Neural progenitor cell (in vitro differentiated cells): ENCODE measurements at regions not wholly inside any gene's neighbourhood (a gene's known extent, or its start where the extent isn't known, plus 50 kb on each side); places are given as distances from the start of the nearest gene placed in this dataset.
"Not testable (repeated sequence)": the region's sequence is repeated elsewhere in the genome, so short reads cannot be mapped to it uniquely, and the experiment has no call there.

ENCODE experiments used
- DNase-seq: peaks from one replicate; pipeline ENCODE4 v3.0.0-alpha.2; 2016; ENCODE audit warnings: low spot score
- H2AFZ ChIP-seq: fragments of 200-600 bp; sonication (generic); replicated peaks from 2 replicates; pipeline ENCODE4 v1.6.1; 2016; ENCODE audit warnings: antibody characterized with exemption
- H3F3A ChIP-seq: fragments of 200-600 bp; sonication (generic); 2 replicates; pipeline ENCODE4 v1.6.1; 2016; ENCODE audit warnings: antibody characterized with exemption, low read depth
- H3K27ac ChIP-seq: fragments of 200-600 bp; sonication (generic); 2 replicates; pipeline ENCODE4 v1.5.1; 2016; ENCODE audit warnings: mild to moderate bottlenecking
- H3K27me3 ChIP-seq: fragments of 200-600 bp; sonication (generic); 2 replicates; pipeline ENCODE4 v1.6.1; 2016; ENCODE audit warnings: mild to moderate bottlenecking, moderate library complexity
- H3K36me3 ChIP-seq: fragments of 200-600 bp; sonication (generic); 2 replicates; pipeline ENCODE4 v1.5.1; 2016
- H3K4me1 ChIP-seq: fragments of 200-600 bp; sonication (generic); 2 replicates; pipeline ENCODE4 v1.6.1; 2016; ENCODE audit warnings: mixed run types
- H3K4me2 ChIP-seq: fragments of 200-600 bp; sonication (generic); 2 replicates; pipeline ENCODE4 v1.6.1; 2016
- H3K4me3 ChIP-seq: fragments of 200-600 bp; sonication (generic); 2 replicates; pipeline ENCODE4 v1.5.1; 2016
- H3K79me2 ChIP-seq: fragments of 200-600 bp; sonication (generic); 2 replicates; pipeline ENCODE4 v1.6.1; 2016; ENCODE audit warnings: low read depth
- H3K9ac ChIP-seq: fragments of 200-600 bp; sonication (generic); 2 replicates; pipeline ENCODE4 v1.6.1; 2016
- H3K9me3 ChIP-seq: fragments of 200-600 bp; sonication (generic); 2 replicates; pipeline ENCODE4 v1.5.1; 2016; ENCODE audit warnings: low read depth
- H4K20me1 ChIP-seq: fragments of 200-600 bp; sonication (generic); 2 replicates; pipeline ENCODE4 v1.6.1; 2016; ENCODE audit warnings: low read depth
- H3K27ac Mint-ChIP-seq: 3 replicates; pipeline ENCODE4 v1.8.0; 2021; ENCODE audit warnings: mixed read lengths
- H3K27me3 Mint-ChIP-seq: 2 replicates; pipeline ENCODE4 v1.8.0; 2022; ENCODE audit warnings: low read depth, mild to moderate bottlenecking, inconsistent platforms, moderate library complexity, mixed read lengths; ENCODE audit not compliant: insufficient read depth
- H3K36me3 Mint-ChIP-seq: 3 replicates; pipeline ENCODE4 v1.8.0; 2021; ENCODE audit warnings: mixed read lengths
- H3K4me1 Mint-ChIP-seq: 3 replicates; pipeline ENCODE4 v1.8.0; 2021; ENCODE audit warnings: mixed read lengths
- H3K4me3 Mint-ChIP-seq: 3 replicates; pipeline ENCODE4 v1.8.0; 2021; ENCODE audit warnings: mild to moderate bottlenecking, moderate library complexity, mixed read lengths
- H3K9me3 Mint-ChIP-seq: 3 replicates; pipeline ENCODE4 v1.8.0; 2020; ENCODE audit warnings: mixed read lengths
- EZH2 ChIP-seq: fragments of 200-600 bp; sonication (generic); IDR thresholded peaks from 2 replicates; pipeline ENCODE4 v1.6.1; 2017; ENCODE audit warnings: antibody characterized with exemption, mild to moderate bottlenecking, moderate library complexity
- EZH2phosphoT487 ChIP-seq: fragments of 200-600 bp; sonication (generic); IDR thresholded peaks from 2 replicates; pipeline ENCODE4 v1.6.1; 2017; ENCODE audit warnings: antibody characterized with exemption
- TF ChIP-seq, protein P1 (sequence below): fragments of 200-600 bp; sonication (generic); IDR thresholded peaks from 2 replicates; pipeline ENCODE4 v1.5.1; 2017; ENCODE audit warnings: antibody characterized with exemption, mild to moderate bottlenecking

- TF ChIP-seq EZH2 (no peak), EZH2phosphoT487 (no peak)
- TF ChIP-seq, protein P1, sequence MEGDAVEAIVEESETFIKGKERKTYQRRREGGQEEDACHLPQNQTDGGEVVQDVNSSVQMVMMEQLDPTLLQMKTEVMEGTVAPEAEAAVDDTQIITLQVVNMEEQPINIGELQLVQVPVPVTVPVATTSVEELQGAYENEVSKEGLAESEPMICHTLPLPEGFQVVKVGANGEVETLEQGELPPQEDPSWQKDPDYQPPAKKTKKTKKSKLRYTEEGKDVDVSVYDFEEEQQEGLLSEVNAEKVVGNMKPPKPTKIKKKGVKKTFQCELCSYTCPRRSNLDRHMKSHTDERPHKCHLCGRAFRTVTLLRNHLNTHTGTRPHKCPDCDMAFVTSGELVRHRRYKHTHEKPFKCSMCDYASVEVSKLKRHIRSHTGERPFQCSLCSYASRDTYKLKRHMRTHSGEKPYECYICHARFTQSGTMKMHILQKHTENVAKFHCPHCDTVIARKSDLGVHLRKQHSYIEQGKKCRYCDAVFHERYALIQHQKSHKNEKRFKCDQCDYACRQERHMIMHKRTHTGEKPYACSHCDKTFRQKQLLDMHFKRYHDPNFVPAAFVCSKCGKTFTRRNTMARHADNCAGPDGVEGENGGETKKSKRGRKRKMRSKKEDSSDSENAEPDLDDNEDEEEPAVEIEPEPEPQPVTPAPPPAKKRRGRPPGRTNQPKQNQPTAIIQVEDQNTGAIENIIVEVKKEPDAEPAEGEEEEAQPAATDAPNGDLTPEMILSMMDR = no peak
Measured at GRCh38 chr6:103505155-103505518, 1354.6 kb downstream of the HACE1 start.

GRCh38 chr6:103504501-103505154, 1355.1 kb downstream of the HACE1 start:
- peak; percentile 20 for DNase-seq
- H2AFZ ChIP-seq = no peak overlapping the region
- no peaks in the 10 kb centered on the region for H3K36me3 ChIP-seq
- Mint-ChIP-seq H3K4me3 (no peak overlapping the region), H3K4me1 (peaks cover 4% of the 10 kb centered on the region), H3K36me3 (no peaks in the 10 kb centered on the region), H3K27ac (no peak overlapping the region), H3K27me3 (peaks cover 2% of the 10 kb centered on the region), H3K9me3 (no peaks in the 10 kb centered on the region)
- no peak overlapping the region for H3K4me3 ChIP-seq
- no peaks in the 10 kb centered on the region for H3K27me3 ChIP-seq
- no peaks in the 10 kb centered on the region for H3K79me2 ChIP-seq
- H4K20me1 ChIP-seq = no peaks in the 10 kb centered on the region
- no peak overlapping the region for H3K27ac ChIP-seq
- no peak for TF ChIP-seq EZH2
- TF ChIP-seq, protein P1 = no peak
- no peak for TF ChIP-seq EZH2phosphoT487
- H3K4me2 ChIP-seq = no peak overlapping the region
- H3K9ac ChIP-seq = no peak overlapping the region
- H3K4me1 ChIP-seq = no peaks in the 10 kb centered on the region
- H3K9me3 ChIP-seq = no peaks in the 10 kb centered on the region
- H3F3A ChIP-seq = no peaks in the 10 kb centered on the region

More at GRCh38 chr6:103505155-103505518, 1354.6 kb downstream of the HACE1 start:
- Histone ChIP-seq H3K4me2 (no peak overlapping the region), H3K9me3 (no peaks in the 10 kb centered on the region), H3K27me3 (no peaks in the 10 kb centered on the region), H4K20me1 (no peaks in the 10 kb centered on the region), H3K4me1 (no peaks in the 10 kb centered on the region), H3K27ac (no peak overlapping the region), H2AFZ (no peak overlapping the region), H3K79me2 (no peaks in the 10 kb centered on the region), H3K36me3 (no peaks in the 10 kb centered on the region), H3K9ac (no peak overlapping the region), H3F3A (no peaks in the 10 kb centered on the region), H3K4me3 (no peak overlapping the region)
- Mint-ChIP-seq H3K36me3 (no peaks in the 10 kb centered on the region), H3K27me3 (peaks cover 4% of the 10 kb centered on the region), H3K27ac (no peak overlapping the region), H3K4me1 (peaks cover 4% of the 10 kb centered on the region), H3K9me3 (no peaks in the 10 kb centered on the region), H3K4me3 (no peak overlapping the region)
- no peak for DNase-seq

GRCh38 chr6:103496588-103496987, 1363.1 kb downstream of the HACE1 start:
- not testable (repeated sequence) for H3K4me1 Mint-ChIP-seq, H3K9me3 ChIP-seq, H3K9ac ChIP-seq, H3K36me3 Mint-ChIP-seq, H3K27ac Mint-ChIP-seq, H3K4me2 ChIP-seq, H3K27me3 Mint-ChIP-seq, H3K4me3 Mint-ChIP-seq, H3F3A ChIP-seq, H4K20me1 ChIP-seq, H3K27me3 ChIP-seq, H3K36me3 ChIP-seq, H3K27ac ChIP-seq, DNase-seq, H3K9me3 Mint-ChIP-seq, H3K79me2 ChIP-seq, H3K4me1 ChIP-seq, H3K4me3 ChIP-seq, H2AFZ ChIP-seq

- no peak for DNase-seq
- Histone ChIP-seq H3K27ac (no peak overlapping the region), H3K9ac (no peak overlapping the region), H3K4me3 (no peak overlapping the region), H3K27me3 (no peaks in the 10 kb centered on the region), H3F3A (no peaks in the 10 kb centered on the region), H3K36me3 (no peaks in the 10 kb centered on the region), H2AFZ (no peak overlapping the region), H3K79me2 (no peaks in the 10 kb centered on the region), H4K20me1 (no peaks in the 10 kb centered on the region), H3K4me1 (no peaks in the 10 kb centered on the region), H3K9me3 (no peaks in the 10 kb centered on the region), H3K4me2 (no peak overlapping the region)
- no peak overlapping the region for H3K27ac Mint-ChIP-seq
- H3K4me3 Mint-ChIP-seq = no peak overlapping the region
- H3K36me3 Mint-ChIP-seq = no peaks in the 10 kb centered on the region
- TF ChIP-seq, protein P1 = no peak
- TF ChIP-seq EZH2 = no peak
- TF ChIP-seq EZH2phosphoT487 = no peak
- H3K4me1 Mint-ChIP-seq = no peaks in the 10 kb centered on the region
- no peaks in the 10 kb centered on the region for H3K27me3 Mint-ChIP-seq
- no peaks in the 10 kb centered on the region for H3K9me3 Mint-ChIP-seq
Measured at GRCh38 chr6:103456652-103457051, 1403.1 kb downstream of the HACE1 start.
